GM23338 (cell line): ENCODE measurements at regions not wholly inside any gene's neighbourhood (a gene's known extent, or its start where the extent isn't known, plus 50 kb on each side); places are given as distances from the start of the nearest gene placed in this dataset.

Experiments used
- CREB1 ChIP-seq: fragments of 250-450 bp; sonication (Bioruptor Pico); IDR thresholded peaks from 2 replicates; pipeline ENCODE4 v1.5.0; 2020; ENCODE audit warnings: low read depth, mild to moderate bottlenecking, moderate library complexity
- CTCF ChIP-seq, 2 experiments: fragments of 200-600 bp in 1 of 2; sonication (generic) in 1 of 2; conservative IDR thresholded peaks; 2 replicates each; pipeline versions ENCODE4 v1.5.1 to v1.6.1; 2016 to 2017; ENCODE audit warnings: antibody characterized with exemption in 2 of 2, low read depth in 2 of 2, mild to moderate bottlenecking in 2 of 2, moderate library complexity in 1 of 2
- EZH2 ChIP-seq: fragments of 200-600 bp; sonication (generic); IDR thresholded peaks from one replicate; pipeline ENCODE4 v1.8.0; 2017; ENCODE audit warnings: antibody characterized with exemption, mild to moderate bottlenecking, low read depth; ENCODE audit not compliant: unreplicated experiment
- EZH2phosphoT487 ChIP-seq: fragments of 200-600 bp; sonication (generic); IDR thresholded peaks from one replicate; pipeline ENCODE4 v1.8.1; 2018; ENCODE audit warnings: antibody characterized with exemption; ENCODE audit not compliant: unreplicated experiment
- JUNB ChIP-seq: IDR thresholded peaks from one replicate; pipeline ENCODE4 v1.6.1; 2016; ENCODE audit warnings: antibody characterized with exemption; ENCODE audit not compliant: unreplicated experiment
- NANOG ChIP-seq: IDR thresholded peaks from 2 replicates; pipeline ENCODE4 v1.6.1; 2016; ENCODE audit warnings: antibody characterized with exemption, borderline replicate concordance
- POLR2AphosphoS5 ChIP-seq: IDR thresholded peaks from 2 replicates; pipeline ENCODE4 v1.6.1; 2016; ENCODE audit warnings: antibody characterized with exemption, low read depth
- ZNF114 ChIP-seq: fragments of 250-450 bp; sonication (Bioruptor Pico); IDR thresholded peaks from 2 replicates; pipeline ENCODE4 v1.5.0; 2020; ENCODE audit warnings: mild to moderate bottlenecking, moderate library complexity
- TF ChIP-seq, protein P1 (sequence below): IDR thresholded peaks from one replicate; pipeline ENCODE4 v1.6.1; 2018; ENCODE audit warnings: antibody characterized with exemption; ENCODE audit not compliant: unreplicated experiment

- TF ChIP-seq EZH2, result no peak
- no peak for TF ChIP-seq CTCF (conservative IDR thresholded peaks at IDR 0.05; ENCODE audit: low read depth in 2 of 2)
- TF ChIP-seq JUNB, result no peak
- no peak for TF ChIP-seq POLR2AphosphoS5
- no peak for TF ChIP-seq NANOG
- TF ChIP-seq, protein P1, sequence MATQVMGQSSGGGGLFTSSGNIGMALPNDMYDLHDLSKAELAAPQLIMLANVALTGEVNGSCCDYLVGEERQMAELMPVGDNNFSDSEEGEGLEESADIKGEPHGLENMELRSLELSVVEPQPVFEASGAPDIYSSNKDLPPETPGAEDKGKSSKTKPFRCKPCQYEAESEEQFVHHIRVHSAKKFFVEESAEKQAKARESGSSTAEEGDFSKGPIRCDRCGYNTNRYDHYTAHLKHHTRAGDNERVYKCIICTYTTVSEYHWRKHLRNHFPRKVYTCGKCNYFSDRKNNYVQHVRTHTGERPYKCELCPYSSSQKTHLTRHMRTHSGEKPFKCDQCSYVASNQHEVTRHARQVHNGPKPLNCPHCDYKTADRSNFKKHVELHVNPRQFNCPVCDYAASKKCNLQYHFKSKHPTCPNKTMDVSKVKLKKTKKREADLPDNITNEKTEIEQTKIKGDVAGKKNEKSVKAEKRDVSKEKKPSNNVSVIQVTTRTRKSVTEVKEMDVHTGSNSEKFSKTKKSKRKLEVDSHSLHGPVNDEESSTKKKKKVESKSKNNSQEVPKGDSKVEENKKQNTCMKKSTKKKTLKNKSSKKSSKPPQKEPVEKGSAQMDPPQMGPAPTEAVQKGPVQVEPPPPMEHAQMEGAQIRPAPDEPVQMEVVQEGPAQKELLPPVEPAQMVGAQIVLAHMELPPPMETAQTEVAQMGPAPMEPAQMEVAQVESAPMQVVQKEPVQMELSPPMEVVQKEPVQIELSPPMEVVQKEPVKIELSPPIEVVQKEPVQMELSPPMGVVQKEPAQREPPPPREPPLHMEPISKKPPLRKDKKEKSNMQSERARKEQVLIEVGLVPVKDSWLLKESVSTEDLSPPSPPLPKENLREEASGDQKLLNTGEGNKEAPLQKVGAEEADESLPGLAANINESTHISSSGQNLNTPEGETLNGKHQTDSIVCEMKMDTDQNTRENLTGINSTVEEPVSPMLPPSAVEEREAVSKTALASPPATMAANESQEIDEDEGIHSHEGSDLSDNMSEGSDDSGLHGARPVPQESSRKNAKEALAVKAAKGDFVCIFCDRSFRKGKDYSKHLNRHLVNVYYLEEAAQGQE, result no peak
- TF ChIP-seq EZH2phosphoT487, result no peak
- TF ChIP-seq ZNF114 (CRISPR knock-in tag), result no peak
- no peak for TF ChIP-seq CREB1 (CRISPR knock-in tag)
Observed at GRCh38 chr12:89799316-89799715, 90.7 kb upstream of the ATP2B1 start.
